HG03558 (cell line): ENCODE measurements at regions not wholly inside any gene's neighbourhood (a gene's known extent, or its start where the extent isn't known, plus 50 kb on each side); places are given as distances from the start of the nearest gene placed in this dataset.

ENCODE experiments used
- ATAC-seq: cut with Tn5 transposase; IDR thresholded peaks from one replicate; pipeline ENCODE4 v1.9.1; 2021; ENCODE audit warnings: moderate number of reproducible peaks; ENCODE audit not compliant: unreplicated experiment; ENCODE audit errors: extremely low read depth

DNA sequence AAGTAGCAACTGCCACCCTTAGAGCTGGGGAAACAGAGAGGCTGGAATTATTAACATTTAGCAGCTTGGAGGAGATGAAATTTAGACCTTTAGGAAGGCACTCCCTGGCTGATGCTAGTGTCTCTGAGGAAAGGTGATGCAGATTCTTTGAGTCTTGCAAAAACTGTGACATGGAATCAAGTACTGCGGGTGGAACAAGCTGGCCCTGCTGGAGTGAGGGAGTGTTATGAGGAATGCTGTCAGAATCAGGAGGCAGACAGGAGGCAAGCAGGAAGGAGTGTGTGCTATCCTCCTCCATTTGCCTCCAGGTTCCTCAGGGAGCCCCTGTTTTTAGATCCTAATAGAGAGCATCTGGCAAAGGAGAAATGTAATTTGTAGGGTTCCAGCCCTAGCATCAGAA is 391.7 kb upstream of the PITX2 start:
- ATAC-seq: no peak

DNA sequence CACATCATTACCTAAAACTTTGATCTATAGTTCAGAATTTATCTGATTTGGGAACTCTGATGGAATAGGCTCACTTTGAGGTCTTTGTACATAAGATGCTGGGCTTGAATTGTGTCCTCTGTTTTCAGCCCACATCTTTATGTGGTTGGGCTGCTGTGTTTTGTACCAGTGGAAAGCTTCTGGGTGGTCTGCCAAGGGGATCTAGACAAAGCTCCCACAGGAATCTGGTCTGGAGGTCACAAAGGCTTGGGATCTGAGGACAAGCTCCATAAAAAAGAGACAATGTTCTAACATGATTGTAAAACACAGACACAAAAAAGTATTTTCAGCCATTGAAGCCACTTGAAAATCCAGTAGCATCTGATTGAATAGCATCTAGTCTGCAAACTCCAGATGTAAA is 393.5 kb upstream of the PITX2 start:
- ATAC-seq: no peak

GRCh38 chr4:111018216-111018615 is 395.3 kb upstream of the PITX2 start:
- no peak for ATAC-seq

DNA sequence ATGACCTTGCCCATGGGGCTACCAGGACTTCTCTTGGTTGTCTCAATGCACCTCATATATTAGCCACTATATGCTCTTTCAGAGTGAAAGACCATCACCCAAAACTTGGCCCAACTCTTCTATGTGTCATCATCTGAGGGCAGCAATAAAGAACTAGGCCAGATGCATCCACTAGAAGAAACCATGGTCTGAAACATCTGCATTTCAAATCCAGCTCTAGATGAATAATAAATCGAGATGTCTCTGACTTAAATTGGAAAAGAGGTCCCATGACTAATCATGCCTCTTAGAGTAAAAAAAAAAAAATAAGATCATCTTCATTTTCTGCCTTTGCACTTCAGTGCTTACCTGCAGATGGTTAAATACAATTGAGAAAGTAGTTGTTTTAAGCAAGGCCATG is 397.6 kb upstream of the PITX2 start:
- no peak for ATAC-seq

- no peak for ATAC-seq
Observed at GRCh38 chr4:111020961-111021360, 398.1 kb upstream of the PITX2 start.

DNA sequence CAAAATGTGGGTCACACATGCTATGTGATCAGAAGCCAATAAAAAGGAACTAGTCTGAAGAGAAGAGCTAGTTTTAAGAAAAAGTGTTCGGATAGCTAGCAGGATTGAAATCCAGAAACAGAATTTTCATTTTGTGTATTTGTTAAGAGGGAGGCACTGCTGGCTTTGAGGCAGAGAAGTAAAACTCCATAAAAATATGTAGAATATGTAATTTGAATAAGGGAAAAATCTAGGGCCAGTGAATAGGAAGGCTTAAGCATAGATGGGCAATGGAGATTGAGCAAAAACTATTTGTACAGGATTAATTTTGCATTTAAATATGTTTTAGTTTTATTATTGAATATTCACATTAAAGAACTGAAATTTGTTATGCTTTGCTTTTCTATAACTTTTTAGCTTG is 399.9 kb upstream of the PITX2 start:
- no peak for ATAC-seq

- no peak for ATAC-seq
Observed at GRCh38 chr4:111027526-111027925, 404.6 kb upstream of the PITX2 start.

DNA sequence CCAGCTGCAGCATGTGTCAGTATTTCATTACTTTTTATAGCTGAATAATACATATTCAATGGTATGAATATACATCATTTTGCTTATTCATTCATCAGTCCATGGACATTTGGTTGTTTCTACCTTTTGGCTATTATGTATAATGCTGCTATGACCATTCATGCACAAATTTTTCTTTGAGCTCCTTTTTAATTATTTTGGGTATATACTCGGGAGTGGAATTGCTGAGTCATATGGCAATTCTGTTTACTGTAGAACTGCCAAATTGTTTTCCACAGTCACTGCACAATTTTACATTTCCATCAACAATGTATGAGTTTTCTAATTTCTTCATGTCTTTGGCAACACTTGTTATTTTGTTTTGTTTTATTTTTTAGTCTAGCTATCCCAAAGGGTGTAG is 405.9 kb upstream of the PITX2 start:
- no peak for ATAC-seq

GRCh38 chr4:111031001-111031579 is 408.2 kb upstream of the PITX2 start:
- ATAC-seq: no peak

GRCh38 chr4:111031596-111031995 is 408.7 kb upstream of the PITX2 start:
- no peak for ATAC-seq

GRCh38 chr4:111037591-111038360 is 414.9 kb upstream of the PITX2 start:
- ATAC-seq: no peak

DNA sequence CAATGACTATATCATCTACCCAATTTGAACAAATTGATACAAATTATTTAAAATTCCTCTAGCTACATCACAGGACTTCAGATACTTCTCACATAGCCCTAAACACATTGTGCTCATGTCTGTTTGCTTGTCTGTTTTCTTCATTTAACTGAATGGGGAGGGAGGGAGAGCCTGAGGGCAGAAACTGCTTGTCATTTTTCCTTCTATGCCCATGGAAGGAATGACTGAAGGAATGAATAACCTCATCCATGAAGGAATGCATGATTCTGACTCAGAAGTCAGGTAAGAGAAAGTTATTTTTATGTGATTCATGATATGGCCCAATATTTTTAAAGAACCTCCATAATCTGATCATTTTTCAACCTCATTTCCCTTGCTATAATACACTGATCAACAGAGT is 418.0 kb upstream of the PITX2 start:
- no peak for ATAC-seq

GRCh38 chr4:111043286-111043685 is 420.4 kb upstream of the PITX2 start:
- ATAC-seq: no peak

DNA sequence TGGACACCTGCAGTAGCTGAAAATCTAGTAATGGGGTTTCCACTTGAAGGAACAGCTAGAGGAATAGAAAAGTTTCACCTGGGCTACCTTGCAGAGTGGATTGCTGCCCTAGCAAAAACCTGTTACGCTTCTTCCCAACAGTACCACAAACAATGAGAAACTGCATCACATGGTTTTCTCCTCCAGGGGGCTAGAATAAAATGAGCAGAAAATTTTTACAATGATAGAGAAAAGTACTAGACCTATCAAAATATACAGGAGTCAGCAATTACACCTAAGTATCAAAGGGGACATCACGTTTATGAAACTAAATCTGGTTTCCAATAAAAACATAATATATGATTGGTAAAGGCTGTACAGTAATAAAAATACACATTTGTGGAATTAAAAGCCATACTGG is 423.1 kb upstream of the PITX2 start:
- no peak for ATAC-seq

DNA sequence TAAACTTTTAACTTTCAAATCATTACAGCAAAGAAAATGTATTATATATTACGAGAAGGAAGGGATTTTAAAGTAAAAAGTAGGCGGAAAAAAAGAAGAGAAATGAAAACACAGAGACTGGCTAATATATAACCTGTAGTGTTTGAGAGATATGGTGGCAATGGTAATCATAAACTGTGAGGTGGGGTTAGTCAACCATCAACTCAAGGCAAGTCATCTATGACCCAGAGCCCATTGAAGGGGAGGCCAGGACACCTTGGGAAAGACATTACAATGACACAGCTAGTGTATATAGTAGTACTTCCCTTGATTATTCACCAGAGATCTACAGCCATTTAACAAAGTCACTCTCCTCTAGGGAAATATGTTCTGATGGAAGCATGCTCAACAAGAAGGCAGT is 423.9 kb upstream of the PITX2 start:
- no peak for ATAC-seq

DNA sequence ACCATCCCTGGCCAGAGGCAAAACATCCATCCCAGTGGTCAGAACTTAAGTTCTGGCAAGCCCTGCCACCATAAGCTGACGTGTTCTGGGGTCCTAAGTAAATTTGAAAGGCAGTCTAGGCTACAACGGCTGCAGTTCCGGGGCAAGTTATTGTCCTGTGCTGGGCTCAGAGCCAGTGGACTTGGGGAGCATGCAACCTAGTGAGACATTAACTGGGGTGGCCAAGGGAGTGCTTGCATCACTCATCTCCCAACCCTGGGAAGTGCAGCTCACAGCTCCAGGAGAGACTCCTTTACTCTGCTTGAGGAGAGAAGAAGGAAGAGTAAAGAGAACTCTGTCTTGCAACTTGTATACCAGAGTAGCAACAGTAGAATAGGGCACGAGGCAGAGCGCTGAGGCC is 425.4 kb upstream of the PITX2 start:
- no peak for ATAC-seq

DNA sequence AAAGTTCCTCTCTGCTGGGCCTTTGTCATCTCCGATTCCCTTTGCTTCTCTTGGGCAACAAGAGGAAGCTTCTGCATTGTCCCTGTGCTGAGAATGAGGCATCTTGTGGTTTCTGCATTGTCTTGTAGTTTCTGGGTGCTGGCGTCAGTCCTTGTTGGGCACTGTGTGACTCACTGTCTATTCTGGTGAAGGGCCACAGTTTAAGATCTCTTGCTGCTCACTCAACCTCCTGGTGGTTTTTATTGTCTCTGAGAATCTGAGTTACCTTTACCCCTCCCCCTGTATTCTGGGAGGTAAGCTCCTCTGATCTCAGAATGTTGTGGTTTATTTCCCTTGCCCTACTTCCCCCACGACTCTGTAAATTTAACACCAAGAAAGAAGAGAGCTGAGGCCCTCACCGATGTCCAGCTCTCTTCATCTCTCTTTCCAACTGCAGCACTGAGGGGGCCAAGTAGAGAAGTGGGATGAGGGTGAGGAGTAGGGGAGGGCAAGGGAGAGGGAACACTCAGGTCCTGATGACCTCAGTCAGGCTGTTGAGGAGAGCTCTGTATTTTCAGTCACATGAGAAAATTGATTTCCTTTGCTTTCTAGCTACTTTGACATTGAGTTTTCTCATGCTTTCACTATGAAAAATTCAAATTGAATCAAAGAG is 441.6 kb upstream of the PITX2 start:
- no peak for ATAC-seq

- no peak for ATAC-seq
Observed at GRCh38 chr4:111066001-111066400, 443.1 kb upstream of the PITX2 start.

DNA sequence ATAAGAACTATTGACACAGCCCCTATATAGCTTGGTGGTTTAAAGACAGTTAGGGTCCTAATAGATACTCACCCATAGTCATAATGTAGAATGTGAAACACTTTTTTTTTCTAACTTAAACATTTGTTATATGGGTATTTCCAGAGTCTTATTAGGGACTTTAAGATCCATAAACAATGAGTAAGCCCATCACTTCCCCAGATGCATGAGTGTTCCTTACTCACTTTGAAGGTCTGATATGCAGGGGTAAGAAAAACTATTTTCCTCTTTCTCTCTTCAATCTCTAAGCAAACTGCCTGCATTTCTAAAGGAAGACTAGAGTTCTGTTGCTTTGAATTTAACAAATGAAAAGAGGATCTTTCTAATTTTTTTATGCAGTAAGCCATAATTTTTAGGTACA is 443.6 kb upstream of the PITX2 start:
- ATAC-seq: no peak

GRCh38 chr4:111066887-111067286 is 444.0 kb upstream of the PITX2 start:
- ATAC-seq: no peak

- no peak for ATAC-seq
Observed at GRCh38 chr4:111068883-111069282, 446.0 kb upstream of the PITX2 start.

DNA sequence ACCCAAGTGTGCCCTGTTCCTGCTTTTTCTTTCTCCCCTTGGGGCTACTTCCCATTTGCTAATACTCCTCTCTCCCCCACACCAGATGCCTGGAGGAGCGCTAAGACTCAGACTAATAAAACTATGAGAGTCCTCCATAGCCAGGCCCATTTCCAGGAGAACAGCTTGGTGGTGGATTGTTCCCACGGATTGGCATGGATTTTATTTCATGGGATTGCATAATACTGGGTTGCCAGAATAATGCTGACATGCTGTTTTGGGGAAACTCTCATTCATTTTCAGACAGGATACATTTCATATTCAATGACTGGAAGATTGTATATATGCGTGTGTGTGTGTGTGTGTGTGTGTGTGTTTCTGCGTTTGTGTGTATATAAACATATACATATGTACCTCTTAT is 447.5 kb upstream of the PITX2 start:
- no peak for ATAC-seq
